CD4-positive, alpha-beta T cell (primary cell): ENCODE measurements at regions not wholly inside any gene's neighbourhood (a gene's known extent, or its start where the extent isn't known, plus 50 kb on each side); places are given as distances from the start of the nearest gene placed in this dataset.

Source experiments
- ATAC-seq: fragments of 200-7000 bp; cut with Tn5 transposase; one replicate; pipeline ENCODE4 v1.10.0; 2022; ENCODE audit warnings: mild to moderate bottlenecking; ENCODE audit not compliant: poor library complexity
- CTCF ChIA-PET: fragments of 350-600 bp; sonication (Branson Sonifier 250); formaldehyde crosslinking; loops from one replicate; lab custom pipeline; 2021; ENCODE audit warnings: antibody characterized with exemption, inconsistent platforms; lab: Charles Lee
- POLR2A ChIA-PET: fragments of 350-600 bp; sonication (Branson Sonifier 250); formaldehyde crosslinking; loops from one replicate; lab custom pipeline; 2021; ENCODE audit warnings: antibody characterized with exemption, inconsistent platforms; lab: Charles Lee
- DNase-seq, 14 experiments: peaks; one replicate each; pipeline ENCODE4 v3.0.0-alpha.2; 2013 to 2020; ENCODE audit warnings: mixed read lengths in 2 of 14
- H3K27ac ChIP-seq, 2 donors: one replicate each; pipeline versions ENCODE4 v1.5.1 to v1.7.0; 2013; ENCODE audit warnings: low read length in 2 of 2, low read depth in 1 of 2, mild to moderate bottlenecking in 1 of 2
- H3K27me3 ChIP-seq, 2 experiments: 1 replicate in 1 of 2; 2 replicates in 1 of 2; pipeline versions ENCODE4 v1.6.1 to v1.7.0; 2013; ENCODE audit warnings: low read length in 2 of 2, control low read depth in 1 of 2, mild to moderate bottlenecking in 1 of 2, moderate library complexity in 1 of 2; ENCODE audit not compliant: insufficient read depth in 2 of 2, control insufficient read depth in 1 of 2
- H3K36me3 ChIP-seq: one replicate; pipeline ENCODE4 v1.6.1; 2013; ENCODE audit warnings: low read length, control low read depth; ENCODE audit not compliant: insufficient read depth
- H3K4me1 ChIP-seq: one replicate; pipeline ENCODE4 v1.6.1; 2013; ENCODE audit warnings: low read length, control low read depth; ENCODE audit not compliant: insufficient read depth
- H3K4me3 ChIP-seq: one replicate; pipeline ENCODE4 v1.5.1; 2013; ENCODE audit warnings: mild to moderate bottlenecking, low read length, moderate library complexity
- H3K9me3 ChIP-seq, 2 experiments: 1 replicate in 1 of 2; 2 replicates in 1 of 2; pipeline versions ENCODE4 v1.6.1 to v1.7.0; 2013; ENCODE audit warnings: low read length in 2 of 2, mild to moderate bottlenecking in 2 of 2, control low read depth in 1 of 2, moderate library complexity in 1 of 2; ENCODE audit not compliant: control insufficient read depth in 1 of 2, insufficient read depth in 1 of 2
- H3K27ac Mint-ChIP-seq: one replicate; pipeline ENCODE4 v1.8.0; 2020; ENCODE audit warnings: mixed read lengths
- H3K27me3 Mint-ChIP-seq: one replicate; pipeline ENCODE4 v1.8.0; 2021; ENCODE audit warnings: mixed read lengths
- H3K36me3 Mint-ChIP-seq: one replicate; pipeline ENCODE4 v1.8.0; 2021; ENCODE audit warnings: low read depth, mixed read lengths
- H3K4me1 Mint-ChIP-seq: one replicate; pipeline ENCODE4 v1.8.0; 2021; ENCODE audit warnings: low read depth, mixed read lengths
- H3K4me3 Mint-ChIP-seq: one replicate; pipeline ENCODE4 v1.8.0; 2020; ENCODE audit warnings: mild to moderate bottlenecking, mixed read lengths
- H3K9me3 Mint-ChIP-seq: one replicate; pipeline ENCODE4 v1.8.0; 2020; ENCODE audit warnings: mixed read lengths
- CTCF ChIP-seq: fragments of 200-600 bp; IDR thresholded peaks from one replicate; pipeline ENCODE4 v1.8.0; 2022; ENCODE audit warnings: antibody characterized with exemption, mild to moderate bottlenecking
- intact Hi-C, 2 experiments: fragments of 100-400 bp; cut with DNase I in 1 of 2; cut with micrococcal nuclease in 1 of 2; formaldehyde crosslinking; loops; one replicate each; pipeline versions ENCODE4 v1.15.1 to v1.9.0; 2023 to 2025; cut with DNase I, micrococcal nuclease

GRCh38 chr16:55217392-55217791 lies 106.6 kb upstream of the IRX6 start:
- intact Hi-C loops, result no loop called here
- POLR2A ChIA-PET, result no interaction called here
- no peaks in the 10 kb centered on the region for H3K27me3 ChIP-seq
- TF ChIP-seq CTCF, result no peak
- no peaks in the 10 kb centered on the region for H3K4me1 ChIP-seq
- Mint-ChIP-seq H3K4me3 (no peak overlapping the region), H3K27me3 (peaks cover 4% of the 10 kb centered on the region), H3K4me1 (no peaks in the 10 kb centered on the region), H3K9me3 (no peaks in the 10 kb centered on the region), H3K27ac (no peak overlapping the region), H3K36me3 (no peaks in the 10 kb centered on the region)
- no peaks in the 10 kb centered on the region for H3K9me3 ChIP-seq
- H3K36me3 ChIP-seq, result no peaks in the 10 kb centered on the region
- H3K4me3 ChIP-seq, result no peak overlapping the region
- CTCF ChIA-PET, result no interaction called here
- DNase-seq, result no peak
- ATAC-seq, result no peak
- no peak overlapping the region for H3K27ac ChIP-seq

- ChIA-PET POLR2A (no interaction called here), CTCF (interaction anchor here (0.6 kb wide), 1 partner anchor 11 kb away, joined by 3 read pairs; no protein-coding TSS in a partner anchor)
- Mint-ChIP-seq H3K4me3 (no peak overlapping the region), H3K27ac (no peak overlapping the region), H3K27me3 (peaks cover 10% of the 10 kb centered on the region), H3K9me3 (peaks cover 4% of the 10 kb centered on the region), H3K36me3 (no peaks in the 10 kb centered on the region), H3K4me1 (no peaks in the 10 kb centered on the region)
- H3K27ac ChIP-seq, result no peak overlapping the region
- H3K9me3 ChIP-seq, result no peaks in the 10 kb centered on the region
- ATAC-seq (no peak), DNase-seq (no peak)
- H3K4me1 ChIP-seq, result no peaks in the 10 kb centered on the region
- H3K27me3 ChIP-seq, result peaks cover 0 to under 1% of the 10 kb centered on the region in 2 experiments
- intact Hi-C loops, result no loop called here
- H3K36me3 ChIP-seq, result no peaks in the 10 kb centered on the region
- H3K4me3 ChIP-seq, result no peak overlapping the region
- no peak for TF ChIP-seq CTCF
These were observed 102.2 kb upstream of the IRX6 start for GRCh38 chr16:55221836-55222235.

GRCh38 chr16:55222486-55222885 lies 101.5 kb upstream of the IRX6 start:
- intact Hi-C loops, result no loop called here

More at GRCh38 chr16:55222486-55222885, 101.5 kb upstream of the IRX6 start:
- no peaks in the 10 kb centered on the region for H3K4me1 ChIP-seq
- H3K27me3 ChIP-seq, result peaks cover 0 to 5% of the 10 kb centered on the region in 2 experiments
- H3K27ac ChIP-seq, result no peak overlapping the region
- no peaks in the 10 kb centered on the region for H3K9me3 ChIP-seq
- DNase-seq (no peak), ATAC-seq (no peak)
- H3K36me3 Mint-ChIP-seq, result no peaks in the 10 kb centered on the region
- H3K4me1 Mint-ChIP-seq, result no peaks in the 10 kb centered on the region
- peaks cover 10% of the 10 kb centered on the region for H3K27me3 Mint-ChIP-seq
- H3K36me3 ChIP-seq, result no peaks in the 10 kb centered on the region
- no peak overlapping the region for H3K4me3 ChIP-seq
- no peak for TF ChIP-seq CTCF
- no peak overlapping the region for H3K4me3 Mint-ChIP-seq
- no peak overlapping the region for H3K27ac Mint-ChIP-seq
- ChIA-PET POLR2A (no interaction called here), CTCF (no interaction called here)
- H3K9me3 Mint-ChIP-seq, result peaks cover 4% of the 10 kb centered on the region
